SK-N-SH (cell line): ENCODE measurements at regions not wholly inside any gene's neighbourhood (a gene's known extent, or its start where the extent isn't known, plus 50 kb on each side); places are given as distances from the start of the nearest gene placed in this dataset.

Experiments used
- CTCF ChIA-PET: fragments of 300-600, 350-600 bp; formaldehyde crosslinking; extraction: SDS; loops from one replicate; lab custom pipeline; 2021; lab: Yijun Ruan, JAX
- POLR2A ChIA-PET: fragments of 350-600 bp; sonication (Branson Sonifier 250); formaldehyde crosslinking; extraction: SDS; loops from one replicate; lab custom pipeline; 2020; ENCODE audit warnings: antibody characterized with exemption, inconsistent platforms; lab: Yijun Ruan, JAX
- DNase-seq: peaks from one replicate; pipeline ENCODE4 v3.0.0; 2012
- H2AFZ ChIP-seq: fragments of 200-600 bp; sonication (generic); 2 replicates; pipeline ENCODE4 v1.8.1; 2016; ENCODE audit warnings: antibody characterized with exemption, mild to moderate bottlenecking, low read depth
- H3F3A ChIP-seq: fragments of 200-600 bp; sonication (generic); replicated peaks from 2 replicates; pipeline ENCODE3; 2016; ENCODE audit warnings: antibody characterized with exemption, mild to moderate bottlenecking; ENCODE audit not compliant: insufficient read depth
- H3K27ac ChIP-seq, 2 experiments: fragments of 200-500 bp in 1 of 2; fragments of 200-600 bp in 1 of 2; sonication (Bioruptor generic) in 1 of 2; sonication (generic), shearing (Covaris generic) in 1 of 2; 2 replicates each; pipeline versions ENCODE4 v1.5.1 to v1.6.1; 2014 to 2016; ENCODE audit warnings: low read depth in 2 of 2, inconsistent platforms in 1 of 2, low read length in 1 of 2, mild to moderate bottlenecking in 1 of 2, mixed read lengths in 1 of 2
- H3K27me3 ChIP-seq: fragments of 200-600 bp; sonication (generic), shearing (Covaris generic); 2 replicates; pipeline ENCODE4 v1.6.1; 2016; ENCODE audit warnings: mixed run types; ENCODE audit not compliant: insufficient read depth
- H3K36me3 ChIP-seq, 2 experiments: fragments of 200-500 bp in 1 of 2; fragments of 200-600 bp in 1 of 2; sonication (Bioruptor generic) in 1 of 2; sonication (generic) in 1 of 2; replicated peaks in 1 of 2; 2 replicates each; pipeline versions ENCODE3 to v1.5.1; 2014 to 2016; ENCODE audit warnings: low read length in 1 of 2, mild to moderate bottlenecking in 1 of 2; ENCODE audit not compliant: insufficient read depth in 2 of 2, control insufficient read depth in 1 of 2
- H3K4me1 ChIP-seq, 2 experiments: fragments of 200-500 bp in 1 of 2; fragments of 200-600 bp in 1 of 2; sonication (Bioruptor generic) in 1 of 2; sonication (generic), shearing (Covaris generic) in 1 of 2; 2 replicates each; pipeline versions ENCODE4 v1.5.1 to v1.6.1; 2014 to 2016; ENCODE audit warnings: low read depth in 1 of 2, low read length in 1 of 2, mixed run types in 1 of 2; ENCODE audit not compliant: insufficient read depth in 2 of 2, control insufficient read depth in 1 of 2
- H3K4me2 ChIP-seq: fragments of 200-600 bp; sonication (generic), shearing (Covaris generic); 2 replicates; pipeline ENCODE4 v1.6.1; 2017; ENCODE audit warnings: mixed run types
- H3K4me3 ChIP-seq, 2 experiments: fragments of 200-500 bp in 1 of 2; fragments of 200-600 bp in 1 of 2; sonication (Bioruptor generic) in 1 of 2; sonication (generic), shearing (Covaris generic) in 1 of 2; 2 replicates each; pipeline versions ENCODE4 v1.5.1 to v1.8.1; 2014 to 2016; ENCODE audit warnings: low read depth in 2 of 2, inconsistent platforms in 1 of 2, low read length in 1 of 2, mild to moderate bottlenecking in 1 of 2, mixed read lengths in 1 of 2, moderate library complexity in 1 of 2
- H3K79me2 ChIP-seq: fragments of 200-600 bp; sonication (generic); 2 replicates; pipeline ENCODE4 v1.8.1; 2017; ENCODE audit warnings: mild to moderate bottlenecking; ENCODE audit not compliant: insufficient read depth
- H3K9ac ChIP-seq: fragments of 200-600 bp; sonication (generic); 2 replicates; pipeline ENCODE4 v1.6.1; 2017; ENCODE audit warnings: mixed run types
- H3K9me2 ChIP-seq: fragments of 200-600 bp; sonication (generic); 2 replicates; pipeline ENCODE4 v1.6.1; 2017; ENCODE audit warnings: mixed run types
- H3K9me3 ChIP-seq: fragments of 200-600 bp; sonication (generic); 2 replicates; pipeline ENCODE4 v1.6.1; 2017; ENCODE audit warnings: mixed run types, mild to moderate bottlenecking, moderate library complexity
- H4K20me1 ChIP-seq: fragments of 200-600 bp; sonication (generic); 2 replicates; pipeline ENCODE4 v1.6.1; 2017; ENCODE audit warnings: mild to moderate bottlenecking, mixed run types; ENCODE audit not compliant: insufficient read depth
- CHD2 ChIP-seq: fragments of 150-350 bp; IDR thresholded peaks from 2 replicates; pipeline ENCODE4 v1.6.1; 2018; ENCODE audit warnings: low read length; ENCODE audit not compliant: partially characterized antibody
- EP300 ChIP-seq, 2 experiments: IDR thresholded peaks; 2 replicates each; pipeline versions ENCODE4 v1.4.0 to v1.6.1; 2012; ENCODE audit warnings: borderline replicate concordance in 1 of 2, low read depth in 1 of 2, low read length in 1 of 2
- FOXM1 ChIP-seq: IDR thresholded peaks from 2 replicates; pipeline ENCODE4 v1.4.0; 2012; ENCODE audit warnings: low read depth, mild to moderate bottlenecking
- JUND ChIP-seq: IDR thresholded peaks from 2 replicates; pipeline ENCODE4 v1.4.0; 2012
- MAX ChIP-seq: IDR thresholded peaks from 2 replicates; pipeline ENCODE4 v1.4.0; 2012; ENCODE audit warnings: low read depth
- MEF2A ChIP-seq: IDR thresholded peaks from 2 replicates; pipeline ENCODE4 v1.4.0; 2012; ENCODE audit warnings: low read depth, borderline replicate concordance
- NRF1 ChIP-seq: IDR thresholded peaks from 2 replicates; pipeline ENCODE4 v1.6.1; 2012; ENCODE audit warnings: low read depth, mild to moderate bottlenecking, low read length
- PBX3 ChIP-seq: IDR thresholded peaks from 2 replicates; pipeline ENCODE4; 2012
- POLR2AphosphoS5 ChIP-seq: IDR thresholded peaks from 2 replicates; pipeline ENCODE4 v1.6.1; 2012; ENCODE audit warnings: low read depth, low read length
- RCOR1 ChIP-seq: fragments of 150-350 bp; IDR thresholded peaks from 2 replicates; pipeline ENCODE4 v1.6.1; 2017; ENCODE audit warnings: antibody characterized with exemption, low read length
- REST ChIP-seq: IDR thresholded peaks from 2 replicates; pipeline ENCODE4 v1.6.1; 2012; ENCODE audit warnings: mild to moderate bottlenecking, low read depth, low read length, moderate library complexity
- RFX5 ChIP-seq: IDR thresholded peaks from 2 replicates; pipeline ENCODE4 v1.6.1; 2012; ENCODE audit warnings: mild to moderate bottlenecking, improper control_type of control experiment, low read length
- SIN3A ChIP-seq: IDR thresholded peaks from 2 replicates; pipeline ENCODE4 v1.6.1; 2012; ENCODE audit warnings: low read depth, mild to moderate bottlenecking, low read length, moderate library complexity, borderline replicate concordance
- TAF1 ChIP-seq: IDR thresholded peaks from 2 replicates; pipeline ENCODE4 v1.6.1; 2012; ENCODE audit warnings: low read depth, mild to moderate bottlenecking, low read length, moderate library complexity, borderline replicate concordance
- TCF12 ChIP-seq: IDR thresholded peaks from 2 replicates; pipeline ENCODE4 v1.4.0; 2012
- TEAD4 ChIP-seq: IDR thresholded peaks from 2 replicates; pipeline ENCODE4 v1.4.0; 2012; ENCODE audit warnings: mild to moderate bottlenecking, borderline replicate concordance; ENCODE audit not compliant: insufficient read depth
- YY1 ChIP-seq: IDR thresholded peaks from 2 replicates; pipeline ENCODE4 v1.4.0; 2012; ENCODE audit warnings: low read depth, mild to moderate bottlenecking
- ZBTB33 ChIP-seq: IDR thresholded peaks from 2 replicates; pipeline ENCODE4 v1.4.0; 2012; ENCODE audit warnings: low read depth, borderline replicate concordance
- WGBS: methylation state at CpG from one replicate; pipeline ENCODE4 v1.1.6; 2017; ENCODE audit warnings: low lambda C conversion rate; 5-methylcytosine and 5-hydroxymethylcytosine counted together

- TF ChIP-seq REST, result peak; percentile 48; the same call in 1 of the 2 replicates
- peak; percentile 93 for TF ChIP-seq JUND
- peak; percentile 40; the same call in 1 of the 2 replicates for TF ChIP-seq MAX
- TF ChIP-seq MEF2A, result peak; percentile 35; the same call in 1 of the 2 replicates
- TF ChIP-seq EP300 (IDR thresholded peaks at IDR 0.05; ENCODE audit: borderline replicate concordance in 1 of 2, low read depth in 1 of 2, low read length in 1 of 2), result peak in 1 of 2 experiments; percentile 95; a peak in 2 of 4 replicates
- 0 out of 2 replicates have a peak, but pooled peaks have one; percentile 28 for TF ChIP-seq YY1
- TF ChIP-seq NRF1, result no peak
- no peak for TF ChIP-seq CHD2
- TF ChIP-seq RFX5, result no peak
- peak; percentile 91 for TF ChIP-seq TEAD4
Measured at GRCh38 chr6:139708337-139709199, 334.1 kb upstream of the CITED2 start (continued).

GRCh38 chr6:139706912-139707311 is 332.5 kb upstream of the CITED2 start:
- Histone ChIP-seq H3K36me3 (no peaks in the 10 kb centered on the region), H3K9ac (no peak overlapping the region), H3F3A (peaks cover 21% of the 10 kb centered on the region), H3K27ac (no peak overlapping the region), H3K79me2 (no peaks in the 10 kb centered on the region), H3K4me3 (no peak overlapping the region), H4K20me1 (no peaks in the 10 kb centered on the region), H3K4me1 (peaks cover 0 to 11% of the 10 kb centered on the region in 2 experiments; a peak in 2 of 4 replicates), H3K27me3 (no peaks in the 10 kb centered on the region), H2AFZ (no peak overlapping the region), H3K9me3 (no peaks in the 10 kb centered on the region), H3K4me2 (no peak overlapping the region), H3K9me2 (no peaks in the 10 kb centered on the region)
- TF ChIP-seq RCOR1 (no peak), ZBTB33 (no peak), FOXM1 (no peak), MAX (no peak), TAF1 (no peak), RFX5 (no peak), PBX3 (no peak), SIN3A (no peak), POLR2AphosphoS5 (no peak), TCF12 (no peak)
- ChIA-PET POLR2A (no interaction called here), CTCF (no interaction called here)
- 78% methylated on average over 3 of the region's 3 CpGs for WGBS
- DNase-seq, result no peak
